CD4-positive, alpha-beta T cell treated with Interleukin-1 beta for 1 hour (primary cell): ENCODE measurements at regions not wholly inside any gene's neighbourhood (a gene's known extent, or its start where the extent isn't known, plus 50 kb on each side); places are given as distances from the start of the nearest gene placed in this dataset.

Experiments used
- DNase-seq, 2 donors: peaks; one replicate each; pipeline ENCODE4 v3.0.0-alpha.2; 2020 to 2022

- DNase-seq, result no peak
Observed at GRCh38 chr13:59519819-59520218, 643.9 kb downstream of the DIAPH3 start.

GRCh38 chr13:59521549-59521948, 642.2 kb downstream of the DIAPH3 start:
- no peak for DNase-seq

- no peak for DNase-seq
Observed at GRCh38 chr13:59522652-59523051, 641.1 kb downstream of the DIAPH3 start.

GRCh38 chr13:59527500-59527899, 636.2 kb downstream of the DIAPH3 start:
- no peak for DNase-seq

- DNase-seq, result no peak
Observed at GRCh38 chr13:59531571-59532091, 632.1 kb downstream of the DIAPH3 start.

- DNase-seq, result no peak
Observed at GRCh38 chr13:59532405-59532804, 631.3 kb downstream of the DIAPH3 start.

GRCh38 chr13:59533561-59534555, 629.9 kb downstream of the DIAPH3 start:
- DNase-seq, result no peak

- no peak for DNase-seq
Observed at GRCh38 chr13:59534806-59535205, 628.9 kb downstream of the DIAPH3 start.

- DNase-seq, result no peak
Observed at GRCh38 chr13:59537500-59537899, 626.2 kb downstream of the DIAPH3 start.

GRCh38 chr13:59538512-59538911, 625.2 kb downstream of the DIAPH3 start:
- no peak for DNase-seq

- no peak for DNase-seq
Observed at GRCh38 chr13:59542303-59542702, 621.4 kb downstream of the DIAPH3 start.

GRCh38 chr13:59543418-59543817, 620.3 kb downstream of the DIAPH3 start:
- DNase-seq, result no peak

GRCh38 chr13:59545007-59545406, 618.7 kb downstream of the DIAPH3 start:
- no peak for DNase-seq

- no peak for DNase-seq
Observed at GRCh38 chr13:59546178-59546577, 617.5 kb downstream of the DIAPH3 start.

- DNase-seq, result no peak
Observed at GRCh38 chr13:59547950-59548349, 615.8 kb downstream of the DIAPH3 start.

GRCh38 chr13:59562924-59563323, 600.8 kb downstream of the DIAPH3 start:
- no peak for DNase-seq

GRCh38 chr13:59566561-59566960, 597.2 kb downstream of the DIAPH3 start:
- DNase-seq, result no peak

GRCh38 chr13:59568306-59568705, 595.4 kb downstream of the DIAPH3 start:
- no peak for DNase-seq

- DNase-seq, result no peak
Observed at GRCh38 chr13:59570204-59570603, 593.5 kb downstream of the DIAPH3 start.

GRCh38 chr13:59584101-59584500, 579.6 kb downstream of the DIAPH3 start:
- no peak for DNase-seq

- no peak for DNase-seq
Observed at GRCh38 chr13:59584761-59585670, 578.7 kb downstream of the DIAPH3 start.

GRCh38 chr13:59587030-59587429, 576.7 kb downstream of the DIAPH3 start:
- DNase-seq, result no peak
